OCI-M1 (cell line): ENCODE measurements at regions not wholly inside any gene's neighbourhood (a gene's known extent, or its start where the extent isn't known, plus 50 kb on each side); places are given as distances from the start of the nearest gene placed in this dataset.

Experiments used
- DNase-seq: peaks from one replicate; lab custom pipeline; 2025; lab: John Stamatoyannopoulos, UW

DNA sequence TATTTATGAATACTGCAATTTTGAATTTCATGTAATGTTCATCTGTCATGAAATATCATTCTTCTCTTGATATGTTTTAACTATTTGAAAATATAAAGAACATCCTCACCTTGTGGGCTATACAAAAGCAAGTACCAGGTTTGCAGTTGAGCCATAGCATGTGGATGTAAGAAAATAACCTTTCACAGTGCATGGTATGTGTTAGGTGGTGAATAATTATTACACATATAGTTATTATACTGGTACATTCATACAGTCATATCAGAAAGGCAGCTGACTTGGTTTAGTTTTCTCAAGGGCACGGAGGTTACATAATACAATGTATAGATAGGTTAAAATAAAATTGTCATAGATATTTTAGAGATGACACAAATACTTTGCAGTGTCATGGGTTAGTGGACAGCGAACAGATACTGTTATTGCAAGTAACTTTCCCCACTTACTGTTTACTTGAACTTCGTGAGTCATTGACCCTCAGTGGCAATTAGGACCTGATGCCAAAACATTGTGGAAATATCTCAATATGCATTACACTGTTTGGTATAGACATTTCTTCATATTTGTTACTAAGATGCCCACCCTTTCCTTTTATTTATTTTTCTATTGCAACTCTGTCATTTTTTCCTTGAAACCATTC, 445.4 kb upstream of the GOT2 start:
- DNase-seq: no peak

DNA sequence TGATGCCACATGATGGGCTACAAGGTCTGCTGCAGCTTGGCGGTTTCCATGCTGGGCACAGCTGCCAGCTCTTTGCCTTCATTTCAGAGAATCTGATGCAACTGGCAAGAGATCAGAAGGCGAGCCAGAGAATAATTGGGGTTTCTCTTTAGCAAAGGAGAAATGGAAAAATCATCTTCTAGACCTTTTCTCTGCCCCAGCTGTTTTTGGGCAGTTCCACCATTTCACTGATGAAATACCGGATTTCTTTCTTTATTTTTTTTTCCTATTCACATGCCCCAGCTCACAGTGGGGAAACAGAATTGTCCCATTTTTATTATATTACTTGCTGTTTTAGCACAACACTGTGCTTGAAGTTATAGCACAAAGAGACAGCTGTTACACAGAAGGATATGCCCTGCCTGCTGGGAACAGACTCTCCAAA, 439.3 kb upstream of the GOT2 start:
- DNase-seq: no peak

DNA sequence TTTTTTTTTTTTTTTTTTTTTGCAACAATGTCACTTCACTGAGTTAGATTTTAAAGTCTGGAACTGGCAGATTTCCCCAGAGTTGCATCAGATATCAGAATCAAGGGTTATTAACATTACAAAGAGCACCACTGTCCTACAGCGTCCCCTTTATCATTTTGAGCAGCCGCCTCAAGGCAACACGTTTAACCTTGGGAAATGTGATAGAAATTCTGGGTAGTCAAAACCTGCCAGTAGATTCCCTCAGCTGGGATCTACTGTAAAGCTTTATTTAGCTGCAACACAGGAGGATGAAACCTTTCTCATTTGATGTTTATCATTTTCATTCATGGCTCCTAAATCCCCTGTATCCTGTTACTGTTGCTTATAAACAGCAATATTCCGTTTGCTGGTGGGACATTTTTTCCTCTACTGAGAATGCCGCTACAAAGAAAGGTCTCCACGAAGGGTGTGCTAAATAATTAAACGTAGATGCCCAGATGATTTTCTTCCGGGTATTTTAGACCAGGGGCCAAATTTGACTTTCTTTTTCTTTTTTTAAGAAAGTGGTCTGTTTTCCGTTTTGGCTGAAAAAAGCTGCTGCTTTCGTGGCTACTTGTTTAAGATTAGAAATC, 436.1 kb upstream of the GOT2 start:
- peak; percentile 4 for DNase-seq

DNA sequence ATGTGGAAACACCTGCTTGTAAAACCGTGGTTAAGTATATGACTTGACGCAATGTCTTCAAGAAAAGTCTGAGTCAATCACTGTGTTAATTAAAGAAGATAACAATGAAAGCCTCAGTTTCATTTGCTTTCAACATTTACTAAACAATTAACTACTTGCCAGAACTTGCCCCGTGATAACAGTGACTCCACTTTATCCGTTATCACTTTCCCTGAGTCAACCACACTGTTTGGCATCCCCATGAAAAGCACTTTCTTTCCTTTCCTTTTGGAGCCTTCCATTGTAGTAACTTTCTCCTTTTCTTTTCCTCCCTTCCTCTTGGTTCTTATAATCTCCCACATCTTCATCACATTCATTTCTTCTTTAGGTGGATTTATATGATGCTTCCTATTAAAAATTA, 435.1 kb upstream of the GOT2 start:
- no peak for DNase-seq

DNA sequence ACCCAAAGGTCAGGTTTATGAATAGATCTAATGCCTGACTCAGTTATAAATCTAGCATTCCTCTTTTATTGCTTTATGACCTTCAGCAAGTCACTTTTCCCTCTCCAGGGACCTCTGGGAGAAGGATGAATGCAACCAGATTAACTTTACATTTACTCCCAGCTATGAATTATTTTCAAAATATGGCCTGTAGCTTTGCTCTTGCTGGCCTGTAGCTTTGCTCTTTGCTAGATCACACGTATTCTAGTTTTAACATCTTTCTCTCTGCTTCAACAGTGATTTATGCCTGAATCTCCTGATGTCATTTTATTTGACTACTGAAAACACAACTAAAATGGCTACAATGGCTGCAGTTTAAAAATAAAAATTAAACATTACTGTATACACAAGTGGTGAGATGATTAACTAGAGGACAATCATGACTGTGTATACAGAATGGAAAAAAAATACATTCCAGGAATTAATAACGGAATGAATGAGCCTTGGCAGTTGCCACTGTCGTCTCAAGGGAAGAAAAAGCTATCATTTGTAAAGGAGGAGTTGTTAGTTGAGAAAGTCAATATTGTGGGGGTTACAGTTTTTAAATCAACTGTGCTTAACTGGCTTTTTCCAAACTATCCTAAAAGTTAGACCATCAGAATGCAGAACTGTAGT, 434.5 kb upstream of the GOT2 start:
- DNase-seq: no peak

DNA sequence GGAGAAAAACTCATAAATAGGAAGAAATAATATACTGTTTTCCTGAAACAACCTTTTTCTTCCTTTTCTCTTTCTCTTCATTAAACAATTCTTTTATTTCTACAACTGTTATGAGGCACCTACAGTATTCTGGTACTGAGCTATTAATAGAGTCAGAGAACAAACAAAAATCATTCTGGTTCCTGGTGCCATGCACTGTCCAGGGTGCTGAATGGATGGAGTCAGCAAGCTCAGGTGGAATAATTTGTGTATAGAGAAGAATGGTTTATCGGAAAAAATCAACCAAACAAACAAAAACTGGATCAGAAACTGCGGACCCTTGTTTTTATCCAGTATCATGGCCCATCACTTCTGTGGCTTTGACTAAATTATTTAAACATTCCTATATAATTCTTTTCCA, 430.3 kb upstream of the GOT2 start:
- peak; percentile 8 for DNase-seq

DNA sequence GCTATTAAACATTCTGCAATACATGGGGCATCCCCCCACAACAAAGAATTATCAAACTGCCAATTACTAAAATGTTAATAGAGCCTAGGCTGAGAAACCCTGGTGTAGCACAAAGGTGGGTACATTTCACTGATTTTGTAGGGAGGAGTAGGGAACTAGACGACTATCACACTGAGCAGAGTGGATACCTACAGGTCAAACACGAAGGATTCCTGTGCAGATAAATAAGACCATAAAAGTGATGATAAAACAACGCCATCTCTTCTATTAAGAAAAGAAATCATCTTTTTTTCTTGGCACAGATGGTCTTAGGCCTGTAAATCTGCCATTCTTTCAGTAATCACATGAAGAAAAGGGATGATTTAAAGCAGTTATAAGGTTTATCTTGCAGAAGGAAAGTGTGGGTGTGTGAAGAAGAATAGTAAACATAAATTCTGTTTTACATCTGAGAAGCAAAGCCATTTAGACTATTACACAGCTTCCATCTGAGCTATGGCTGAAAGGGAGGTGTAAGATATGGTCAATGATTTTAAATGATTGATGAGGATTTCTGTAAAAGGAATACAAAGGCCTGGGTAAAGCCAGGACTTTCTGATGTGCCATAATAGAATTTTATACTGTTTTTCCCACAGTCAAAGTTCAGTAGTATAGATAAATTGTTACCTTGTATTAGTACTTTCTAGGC, 429.4 kb upstream of the GOT2 start:
- DNase-seq: no peak

DNA sequence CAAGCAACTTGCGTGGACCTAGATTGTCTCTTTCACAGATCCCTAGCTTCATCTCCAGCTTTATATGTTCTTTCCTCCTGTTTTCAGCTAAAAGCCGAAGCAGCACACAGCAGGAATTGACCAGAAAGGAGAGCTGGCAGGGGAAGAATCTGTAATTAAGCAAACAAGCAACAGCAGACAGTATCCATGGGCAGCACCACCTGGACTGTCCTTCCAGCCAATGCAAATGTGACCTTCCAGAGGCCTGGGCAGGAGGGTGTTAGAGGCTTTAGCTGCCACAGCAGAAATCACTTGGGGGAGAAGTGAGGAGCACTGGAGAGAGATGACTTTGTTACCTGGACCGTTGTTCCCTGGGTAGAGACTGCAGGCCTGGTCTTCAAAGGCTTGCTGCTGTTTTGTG, 427.6 kb upstream of the GOT2 start:
- DNase-seq: no peak

DNA sequence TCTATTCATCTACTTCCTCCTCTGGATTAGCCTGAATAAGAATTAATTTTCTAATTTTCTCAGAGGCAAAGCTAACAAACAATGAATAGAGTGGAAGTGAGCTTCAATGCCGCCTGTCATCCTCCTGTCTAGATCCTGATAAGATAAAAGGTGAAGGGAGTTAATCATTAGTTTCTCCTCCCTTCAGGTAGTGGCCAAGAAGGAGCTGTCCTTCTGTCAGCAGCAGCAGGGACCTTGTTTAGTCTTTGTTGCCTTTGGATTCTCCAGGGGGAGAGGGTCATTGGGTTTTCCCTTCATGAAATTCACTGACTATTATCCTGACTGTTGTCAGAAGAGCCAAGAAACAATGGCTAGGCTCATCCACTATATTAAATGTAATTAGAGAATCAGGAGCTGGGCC, 420.2 kb upstream of the GOT2 start:
- no peak for DNase-seq

DNA sequence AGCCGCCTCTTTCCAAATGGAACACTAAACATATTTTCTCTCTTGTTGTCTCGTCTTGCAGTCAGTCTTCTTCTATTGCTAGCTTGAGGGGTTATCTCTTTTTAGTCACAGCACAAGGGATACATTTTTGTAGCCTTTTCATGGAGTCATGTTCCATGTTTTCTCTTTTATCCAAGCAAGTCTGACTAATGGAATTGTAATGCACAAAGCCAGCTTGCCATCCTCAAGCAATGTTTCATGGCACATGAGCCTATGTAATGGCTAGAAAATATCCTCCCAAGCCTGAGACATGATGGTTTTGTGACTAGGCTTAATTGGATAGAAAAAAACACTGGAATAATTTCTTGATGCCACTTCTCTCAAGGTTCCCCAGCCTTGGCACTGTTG, 414.6 kb upstream of the GOT2 start:
- DNase-seq: no peak

DNA sequence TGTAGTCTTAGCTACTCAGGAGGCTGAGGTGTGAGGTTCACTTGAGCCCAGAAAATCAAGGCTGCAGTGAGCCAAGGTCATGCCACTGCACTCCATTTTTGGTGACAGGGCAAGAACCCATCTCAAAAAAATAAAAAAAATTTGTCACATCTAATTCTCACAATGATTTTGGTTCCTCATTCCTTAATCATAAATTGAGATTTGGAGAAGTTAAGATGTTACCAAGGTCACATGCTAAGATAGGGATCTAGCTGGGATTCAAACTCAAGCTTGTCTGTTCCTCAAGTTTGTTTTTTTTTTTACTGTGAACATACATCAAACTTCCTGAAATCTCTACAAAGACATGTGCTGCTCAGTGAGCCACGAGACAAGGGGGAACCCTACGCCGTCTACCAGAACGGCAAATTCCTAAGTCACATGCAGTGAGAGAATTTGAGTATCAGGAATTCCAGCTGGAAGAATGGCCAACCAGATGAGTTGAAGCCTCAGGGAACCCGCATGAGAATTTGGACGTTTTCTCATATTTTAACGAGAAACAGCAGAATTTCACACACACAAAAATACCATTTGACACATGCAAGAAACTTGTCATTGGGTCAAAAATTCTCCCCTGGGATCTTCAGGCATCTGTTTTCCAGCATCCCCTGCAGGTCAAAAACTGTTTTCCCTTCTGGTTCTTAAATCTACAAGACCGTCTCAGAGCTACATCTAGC, 414.1 kb upstream of the GOT2 start:
- DNase-seq: no peak

DNA sequence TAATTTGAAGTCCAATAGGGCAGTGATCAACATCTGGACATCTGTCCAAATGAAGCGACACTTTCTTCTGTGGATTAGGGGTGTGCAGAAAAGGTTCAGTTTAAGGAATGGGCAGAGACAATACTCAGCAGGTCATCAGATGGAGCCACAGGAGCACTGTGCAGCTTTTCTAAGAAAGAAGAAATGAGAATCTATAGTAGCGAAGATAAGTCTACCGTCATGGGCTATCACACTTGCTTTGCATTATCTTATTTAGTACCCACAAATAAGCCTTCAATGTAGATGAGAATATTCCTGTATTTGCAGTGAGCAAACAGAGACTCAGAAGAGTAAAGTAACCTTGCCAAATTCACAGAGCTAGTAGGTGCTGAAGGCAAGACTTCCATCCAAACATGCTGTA, 412.0 kb upstream of the GOT2 start:
- no peak for DNase-seq

DNA sequence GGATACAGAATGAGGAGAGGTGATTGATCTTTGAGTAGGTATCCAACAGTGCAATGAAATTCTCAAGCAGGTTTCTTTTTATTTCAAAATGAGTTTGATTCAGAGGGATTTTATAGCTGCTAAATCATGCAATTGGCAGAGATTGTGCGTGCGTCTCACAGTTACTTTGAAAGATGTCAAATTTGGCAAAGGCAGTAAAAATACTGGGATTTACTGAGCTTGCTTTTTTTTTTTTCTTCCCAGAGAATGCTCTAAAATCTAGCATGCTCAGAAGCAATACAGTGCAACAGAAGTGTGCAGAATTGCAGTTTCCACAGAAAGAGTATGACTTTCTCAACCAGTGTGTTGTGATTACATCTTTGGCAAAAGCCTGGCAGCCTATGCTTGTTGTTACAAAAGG, 410.7 kb upstream of the GOT2 start:
- no peak for DNase-seq

DNA sequence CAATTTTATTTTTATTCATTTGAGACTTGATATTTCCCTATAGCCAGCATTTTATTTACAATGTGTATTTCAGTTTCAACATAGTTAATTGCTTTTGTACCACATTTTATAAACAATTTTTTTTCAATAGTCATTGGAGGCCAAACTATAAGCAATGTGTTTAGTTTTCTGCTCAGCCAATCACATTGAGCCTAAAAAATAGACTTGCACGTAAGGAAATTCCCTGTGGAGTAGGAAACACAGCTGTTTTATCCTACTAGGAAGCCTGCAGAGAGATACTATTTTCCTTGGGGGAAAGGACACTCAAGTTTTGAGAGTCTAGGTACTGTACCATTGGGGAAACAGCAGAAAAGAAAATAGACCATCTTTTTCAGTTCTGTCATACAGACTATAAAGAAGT, 410.2 kb upstream of the GOT2 start:
- no peak for DNase-seq

DNA sequence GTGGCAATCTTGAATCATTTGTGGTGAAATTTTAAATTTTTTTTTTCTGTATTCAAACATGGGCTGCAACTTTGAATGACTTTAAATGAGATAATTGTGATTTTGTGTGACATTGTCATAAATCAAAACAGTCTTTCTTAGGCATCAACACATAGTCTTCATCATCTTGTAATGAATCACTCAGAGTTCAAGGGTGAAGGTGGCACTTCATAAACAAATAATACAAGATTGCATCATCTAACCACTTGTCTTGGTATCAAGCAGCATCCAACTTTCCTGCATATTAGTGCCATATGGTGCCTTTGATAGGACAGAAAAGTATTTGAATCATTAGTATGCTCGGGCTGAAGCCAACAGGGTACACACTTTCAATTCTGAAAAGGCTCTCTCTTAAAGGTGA, 392.4 kb upstream of the GOT2 start:
- DNase-seq: peak; percentile 10

DNA sequence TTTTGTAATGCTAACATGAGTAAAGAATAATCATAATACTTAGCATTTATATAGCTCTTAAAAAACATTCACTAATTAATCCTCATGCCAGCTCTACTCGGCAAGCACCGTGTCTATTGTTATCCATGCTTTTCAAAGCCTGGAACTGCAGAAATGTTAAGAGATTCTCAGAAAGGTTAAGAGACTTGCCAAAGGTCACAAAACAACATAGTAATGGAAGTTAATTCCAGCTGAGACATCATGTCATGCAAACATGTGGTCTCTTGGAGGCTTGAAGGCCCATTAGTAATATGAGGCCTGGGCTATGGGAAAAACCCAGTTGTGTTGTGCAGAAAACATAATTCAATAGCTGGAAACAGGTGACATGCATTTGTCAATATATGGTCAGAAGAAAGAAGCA, 389.9 kb upstream of the GOT2 start:
- DNase-seq: no peak

DNA sequence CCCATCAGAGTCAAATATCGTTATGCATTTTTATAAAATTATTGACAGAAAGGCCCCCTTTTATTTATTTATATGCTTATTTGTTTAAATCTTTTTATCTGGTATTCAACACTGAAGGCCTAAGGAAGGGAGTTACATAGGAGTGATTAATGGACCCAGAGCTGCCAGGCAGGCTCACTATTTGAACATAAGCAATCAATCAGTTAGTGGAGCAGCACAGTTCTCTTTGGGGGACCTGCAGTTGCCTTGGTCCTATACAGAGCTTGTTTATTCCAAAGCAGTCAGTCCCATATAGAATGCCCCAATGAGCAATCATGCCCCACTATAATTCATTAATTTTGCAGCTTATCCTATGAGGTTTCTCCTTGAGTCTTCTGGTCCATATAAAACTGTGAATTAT, 389.4 kb upstream of the GOT2 start:
- no peak for DNase-seq

DNA sequence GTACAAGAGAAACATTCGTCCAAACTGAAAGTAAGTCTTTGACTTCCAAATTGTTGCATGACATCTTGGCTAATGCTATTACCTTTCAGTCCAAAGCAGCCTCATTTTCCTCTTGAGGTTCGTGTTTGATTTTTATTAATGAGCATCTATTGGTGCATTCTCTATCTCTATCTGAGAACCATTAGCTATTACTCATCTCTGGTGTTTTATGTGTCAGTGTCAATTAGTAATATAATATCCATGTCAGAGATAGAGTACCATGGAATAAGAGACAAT, 388.1 kb upstream of the GOT2 start:
- DNase-seq: no peak

DNA sequence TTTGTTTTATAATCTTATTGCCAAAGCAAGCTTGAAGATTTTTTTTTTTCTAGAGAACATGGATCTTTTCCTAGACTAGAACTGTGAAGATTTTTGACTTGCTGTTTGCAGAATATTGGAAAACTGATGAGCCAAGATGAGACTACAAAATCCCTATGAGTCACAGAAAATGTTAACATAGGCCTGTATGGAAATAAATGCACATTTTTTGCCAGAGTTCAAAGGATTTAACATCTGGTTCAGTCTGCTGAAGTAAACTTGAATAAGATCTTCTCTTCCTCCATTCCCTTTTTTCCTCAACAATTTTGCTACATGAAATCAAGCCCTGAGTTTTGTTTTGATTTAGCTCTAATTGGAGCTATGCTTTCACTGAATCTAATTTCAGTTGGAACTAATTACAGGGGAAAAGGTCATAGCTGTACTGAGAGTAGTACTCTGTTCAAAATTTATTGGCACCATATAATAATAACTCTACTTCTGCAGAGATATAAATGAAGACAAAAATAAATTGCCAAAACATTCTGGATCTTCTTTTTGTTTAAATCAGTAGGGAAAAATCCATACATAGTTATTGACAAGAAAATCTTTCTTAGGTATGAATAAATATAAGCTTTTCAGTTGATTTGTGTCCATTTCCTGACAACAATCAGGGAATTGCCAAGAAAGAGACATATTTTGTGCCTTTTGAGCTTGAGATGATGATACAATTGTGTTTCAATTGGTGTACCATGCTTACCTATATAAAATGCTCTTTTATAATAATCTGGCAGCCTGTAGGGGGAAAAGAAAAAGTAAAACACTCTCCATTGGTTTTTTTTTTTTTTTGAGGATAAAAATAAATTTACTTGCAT, 387.5 kb upstream of the GOT2 start:
- no peak for DNase-seq

DNA sequence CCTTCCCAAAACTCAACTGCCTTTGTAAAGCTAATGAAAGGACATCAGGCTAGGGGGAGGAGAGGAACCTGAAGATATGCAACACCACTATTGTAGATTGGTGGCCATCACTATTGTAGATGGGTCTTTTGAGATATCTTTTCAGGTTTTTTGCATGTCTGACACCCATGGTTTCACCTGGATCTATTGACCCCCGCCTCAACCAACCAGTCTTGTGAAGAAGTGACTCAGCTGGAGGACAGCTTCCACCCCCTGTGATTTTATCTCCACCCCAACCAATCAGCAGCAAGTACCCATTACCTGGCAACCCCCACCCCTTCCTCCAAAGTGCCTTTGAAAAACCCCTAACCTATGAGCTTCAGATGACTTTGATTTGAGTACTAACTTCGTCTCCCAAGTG, 382.6 kb upstream of the GOT2 start:
- DNase-seq: no peak

DNA sequence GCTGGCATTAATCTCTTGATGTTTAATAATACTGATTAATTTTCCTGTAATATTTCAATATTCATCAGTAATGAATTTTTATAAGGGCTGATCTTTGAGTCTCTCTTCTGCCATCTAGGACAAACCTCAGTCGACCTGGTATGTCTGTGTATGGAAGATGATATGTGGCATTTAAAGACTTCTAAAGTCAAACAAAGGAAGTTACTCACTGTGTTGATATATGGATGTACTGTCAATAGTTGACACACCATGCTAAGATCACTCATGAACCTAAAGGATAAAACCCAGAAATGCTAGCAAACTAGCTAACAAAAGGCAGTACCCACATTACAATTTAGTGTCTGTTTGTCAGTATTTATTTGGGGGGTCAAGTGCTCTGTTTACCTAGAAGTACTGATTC, 380.7 kb upstream of the GOT2 start:
- no peak for DNase-seq
